WTC11 (cell line): ENCODE measurements at regions not wholly inside any gene's neighbourhood (a gene's known extent, or its start where the extent isn't known, plus 50 kb on each side); places are given as distances from the start of the nearest gene placed in this dataset.

Source experiments
- ATAC-seq: fragments of 200-7000 bp; cut with Tn5 transposase; 2 replicates; pipeline ENCODE4 v1.10.0; 2021; ENCODE audit warnings: mild to moderate bottlenecking, moderate library complexity
- CTCF ChIA-PET: fragments of 300-600 bp; sonication (Branson Sonifier 250); formaldehyde crosslinking; loops from one replicate; lab custom pipeline; 2021; ENCODE audit warnings: antibody characterized with exemption; lab: Charles Lee
- POLR2A ChIA-PET: fragments of 350-600 bp; sonication (Branson Sonifier 250); formaldehyde crosslinking; loops from one replicate; lab custom pipeline; 2021; ENCODE audit warnings: antibody characterized with exemption; lab: Charles Lee
- DNase-seq: peaks from one replicate; pipeline ENCODE4 v3.0.0; 2021; ENCODE audit warnings: low spot score
- H3K27ac Mint-ChIP-seq: 2 replicates; pipeline ENCODE4 v1.8.0; 2021; ENCODE audit warnings: mixed read lengths
- H3K27me3 Mint-ChIP-seq: 2 replicates; pipeline ENCODE4 v1.8.0; 2021; ENCODE audit warnings: low read depth, mild to moderate bottlenecking, moderate library complexity, mixed read lengths
- H3K36me3 Mint-ChIP-seq: 2 replicates; pipeline ENCODE4 v1.8.0; 2021; ENCODE audit warnings: mixed read lengths
- H3K4me1 Mint-ChIP-seq: 2 replicates; pipeline ENCODE4 v1.8.0; 2022; ENCODE audit warnings: mixed read lengths
- H3K4me3 Mint-ChIP-seq: 2 replicates; pipeline ENCODE4 v1.8.0; 2021; ENCODE audit warnings: mild to moderate bottlenecking, moderate library complexity, mixed read lengths
- H3K9me3 Mint-ChIP-seq: 2 replicates; pipeline ENCODE4 v1.8.0; 2021; ENCODE audit warnings: mixed read lengths
- ATF1 ChIP-seq: sonication (generic); formaldehyde crosslinking; IDR thresholded peaks from 2 replicates; pipeline ENCODE4 v1.8.1; 2023; ENCODE audit warnings: mild to moderate bottlenecking, moderate library complexity, missing genetic modification reagents
- EMX1 ChIP-seq: fragments of 250-450 bp; sonication (Bioruptor Pico); IDR thresholded peaks from 2 replicates; pipeline ENCODE4 v1.8.0; 2021; ENCODE audit warnings: mild to moderate bottlenecking
- NR3C1 ChIP-seq: sonication (generic); formaldehyde crosslinking; conservative IDR thresholded peaks from 2 replicates; pipeline ENCODE4 v1.8.1; 2023; ENCODE audit warnings: low read depth, mild to moderate bottlenecking, missing genetic modification reagents
- OVOL2 ChIP-seq: fragments of 250-450 bp; sonication (Bioruptor Pico); IDR thresholded peaks from 2 replicates; pipeline ENCODE4 v1.9.0; 2021; ENCODE audit warnings: mild to moderate bottlenecking, borderline replicate concordance
- TEAD1 ChIP-seq: sonication (generic); formaldehyde crosslinking; IDR thresholded peaks from 2 replicates; pipeline ENCODE4 v1.8.0; 2022; ENCODE audit warnings: mild to moderate bottlenecking, missing genetic modification reagents
- ZNF121 ChIP-seq: sonication (generic); formaldehyde crosslinking; IDR thresholded peaks from 2 replicates; pipeline ENCODE4 v1.8.0; 2023; ENCODE audit warnings: missing genetic modification reagents
- ZNF232 ChIP-seq: sonication (generic); formaldehyde crosslinking; IDR thresholded peaks from 2 replicates; pipeline ENCODE4 v1.8.0; 2022; ENCODE audit warnings: mild to moderate bottlenecking, missing genetic modification reagents
- TF ChIP-seq, protein P1 (sequence below): fragments of 250-450 bp; sonication (Bioruptor Pico); conservative IDR thresholded peaks from 2 replicates; pipeline ENCODE4 v1.9.0; 2021; ENCODE audit warnings: mild to moderate bottlenecking
- TF ChIP-seq, protein P2 (sequence below): sonication (generic); formaldehyde crosslinking; IDR thresholded peaks from 2 replicates; pipeline ENCODE4 v1.8.1; 2023; ENCODE audit warnings: mild to moderate bottlenecking, missing genetic modification reagents, moderate library complexity
- TF ChIP-seq, protein P3 (sequence below): fragments of 250-450 bp; sonication (Bioruptor Pico); IDR thresholded peaks from 2 replicates; pipeline ENCODE4 v1.9.0; 2021; ENCODE audit warnings: mild to moderate bottlenecking
- TF ChIP-seq, protein P4 (sequence below): sonication (generic); formaldehyde crosslinking; IDR thresholded peaks from 2 replicates; pipeline ENCODE4 v1.8.0; 2022; ENCODE audit warnings: mild to moderate bottlenecking, missing genetic modification reagents
- TF ChIP-seq, protein P5 (sequence below): sonication (generic); formaldehyde crosslinking; IDR thresholded peaks from 2 replicates; pipeline ENCODE4 v1.8.1; 2023; ENCODE audit warnings: mild to moderate bottlenecking, missing genetic modification reagents
- TF ChIP-seq, protein P6 (sequence below): sonication (generic); formaldehyde crosslinking; IDR thresholded peaks from 2 replicates; pipeline ENCODE4 v1.8.0; 2022; ENCODE audit warnings: mild to moderate bottlenecking, missing genetic modification reagents
- TF ChIP-seq, protein P7 (sequence below): sonication (generic); formaldehyde crosslinking; conservative IDR thresholded peaks from 2 replicates; pipeline ENCODE4 v1.8.1; 2023; ENCODE audit warnings: mild to moderate bottlenecking, low read depth, missing genetic modification reagents, moderate library complexity
- TF ChIP-seq, protein P8 (sequence below): sonication (generic); formaldehyde crosslinking; IDR thresholded peaks from 2 replicates; pipeline ENCODE4 v1.8.1; 2023; ENCODE audit warnings: mild to moderate bottlenecking, moderate library complexity, missing genetic modification reagents

DNA sequence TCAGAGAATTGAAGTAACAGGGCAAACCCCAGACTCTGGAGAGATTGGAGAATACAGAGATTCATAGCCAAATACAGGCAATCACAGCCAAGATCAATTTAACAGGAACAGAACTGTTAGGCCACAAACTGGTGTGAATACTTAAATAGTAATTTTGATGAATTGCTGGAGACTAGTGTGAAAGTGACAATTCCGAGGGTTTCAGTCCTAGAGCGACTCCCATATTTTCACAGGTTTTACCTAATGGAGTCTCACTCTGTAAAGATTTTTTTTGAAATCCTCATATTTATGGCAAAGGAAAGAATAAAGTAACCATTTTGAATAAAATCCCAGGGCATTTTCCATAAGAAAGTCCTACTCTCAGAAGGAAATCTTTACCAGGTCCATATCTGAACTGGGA lies 135.5 kb downstream of the MMUT start (continued):
- TF ChIP-seq, protein P1, sequence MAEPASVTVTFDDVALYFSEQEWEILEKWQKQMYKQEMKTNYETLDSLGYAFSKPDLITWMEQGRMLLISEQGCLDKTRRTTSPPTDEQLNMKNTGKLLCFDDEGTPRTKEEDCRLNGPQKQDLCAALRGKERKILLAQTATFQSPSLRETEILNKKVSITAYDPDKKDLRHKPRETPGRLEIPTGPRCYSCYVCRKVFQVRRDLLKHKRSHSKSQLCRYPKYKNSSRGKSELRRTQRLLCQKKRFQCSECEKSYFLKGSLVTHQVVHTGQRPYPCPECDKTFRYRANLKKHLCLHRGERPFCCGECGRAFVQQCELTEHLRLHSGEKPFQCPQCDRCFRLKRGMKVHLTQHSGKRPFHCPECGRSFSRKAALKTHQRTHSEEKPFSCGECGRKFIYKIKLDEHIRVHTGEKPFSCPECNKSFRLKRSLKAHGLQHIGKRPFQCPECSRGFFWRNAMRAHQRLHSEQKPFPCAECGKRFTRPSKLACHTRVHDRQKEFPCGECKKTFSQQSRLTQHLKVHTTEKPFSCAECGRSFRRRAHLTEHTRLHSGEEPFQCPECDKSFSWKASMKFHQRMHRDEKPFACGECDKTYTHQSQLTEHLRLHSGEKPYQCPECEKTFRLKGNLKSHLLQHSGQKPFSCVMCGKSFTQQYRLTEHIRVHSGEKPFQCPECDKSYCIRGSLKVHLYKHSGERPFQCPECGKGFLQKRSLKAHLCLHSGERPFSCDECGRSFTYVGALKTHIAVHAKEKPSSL (CRISPR knock-in tag), result no peak
- TF ChIP-seq, protein P2, sequence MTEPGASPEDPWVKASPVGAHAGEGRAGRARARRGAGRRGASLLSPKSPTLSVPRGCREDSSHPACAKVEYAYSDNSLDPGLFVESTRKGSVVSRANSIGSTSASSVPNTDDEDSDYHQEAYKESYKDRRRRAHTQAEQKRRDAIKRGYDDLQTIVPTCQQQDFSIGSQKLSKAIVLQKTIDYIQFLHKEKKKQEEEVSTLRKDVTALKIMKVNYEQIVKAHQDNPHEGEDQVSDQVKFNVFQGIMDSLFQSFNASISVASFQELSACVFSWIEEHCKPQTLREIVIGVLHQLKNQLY, result no peak
- TF ChIP-seq EMX1 (CRISPR knock-in tag), result no peak
- no peak for TF ChIP-seq OVOL2
- TF ChIP-seq ATF1, result no peak
- TF ChIP-seq, protein P3, sequence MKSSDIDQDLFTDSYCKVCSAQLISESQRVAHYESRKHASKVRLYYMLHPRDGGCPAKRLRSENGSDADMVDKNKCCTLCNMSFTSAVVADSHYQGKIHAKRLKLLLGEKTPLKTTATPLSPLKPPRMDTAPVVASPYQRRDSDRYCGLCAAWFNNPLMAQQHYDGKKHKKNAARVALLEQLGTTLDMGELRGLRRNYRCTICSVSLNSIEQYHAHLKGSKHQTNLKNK (CRISPR knock-in tag), result no peak
- TF ChIP-seq ZNF232, result no peak

DNA sequence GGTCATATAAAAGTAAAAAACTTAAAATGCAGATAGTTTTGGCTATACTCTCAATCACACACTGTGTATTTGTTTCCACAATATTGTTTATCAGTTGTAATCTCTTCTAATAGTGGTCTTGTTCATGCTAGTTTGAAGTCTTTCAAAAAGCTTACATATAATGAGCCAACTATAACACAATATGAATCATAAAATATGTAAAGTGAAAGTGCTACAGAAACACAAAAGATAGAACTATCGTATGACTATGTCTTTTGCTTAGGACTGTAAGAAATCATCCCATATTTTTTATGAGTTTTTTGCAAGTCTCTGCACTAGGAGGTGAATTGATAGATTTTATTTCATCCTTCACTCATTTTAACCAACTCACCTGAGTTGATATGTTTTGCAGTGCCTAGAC lies 136.0 kb downstream of the MMUT start:
- Mint-ChIP-seq H3K27me3 (no peaks in the 10 kb centered on the region), H3K4me1 (peaks cover 18% of the 10 kb centered on the region), H3K4me3 (no peak overlapping the region), H3K27ac (no peak overlapping the region), H3K36me3 (peaks cover 3% of the 10 kb centered on the region; the same call in 1 of the 2 replicates), H3K9me3 (peaks cover 20% of the 10 kb centered on the region)
- CTCF ChIA-PET, result no interaction called here
- no peak for DNase-seq
- POLR2A ChIA-PET, result no interaction called here
- TF ChIP-seq, protein P4, sequence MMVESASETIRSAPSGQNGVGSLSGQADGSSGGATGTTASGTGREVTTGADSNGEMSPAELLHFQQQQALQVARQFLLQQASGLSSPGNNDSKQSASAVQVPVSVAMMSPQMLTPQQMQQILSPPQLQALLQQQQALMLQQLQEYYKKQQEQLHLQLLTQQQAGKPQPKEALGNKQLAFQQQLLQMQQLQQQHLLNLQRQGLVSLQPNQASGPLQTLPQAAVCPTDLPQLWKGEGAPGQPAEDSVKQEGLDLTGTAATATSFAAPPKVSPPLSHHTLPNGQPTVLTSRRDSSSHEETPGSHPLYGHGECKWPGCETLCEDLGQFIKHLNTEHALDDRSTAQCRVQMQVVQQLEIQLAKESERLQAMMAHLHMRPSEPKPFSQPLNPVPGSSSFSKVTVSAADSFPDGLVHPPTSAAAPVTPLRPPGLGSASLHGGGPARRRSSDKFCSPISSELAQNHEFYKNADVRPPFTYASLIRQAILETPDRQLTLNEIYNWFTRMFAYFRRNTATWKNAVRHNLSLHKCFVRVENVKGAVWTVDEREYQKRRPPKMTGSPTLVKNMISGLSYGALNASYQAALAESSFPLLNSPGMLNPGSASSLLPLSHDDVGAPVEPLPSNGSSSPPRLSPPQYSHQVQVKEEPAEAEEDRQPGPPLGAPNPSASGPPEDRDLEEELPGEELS, result no peak
- TF ChIP-seq ZNF121, result no peak
- no peak for TF ChIP-seq TEAD1 (CRISPR knock-in tag)
- ATAC-seq, result no peak

DNA sequence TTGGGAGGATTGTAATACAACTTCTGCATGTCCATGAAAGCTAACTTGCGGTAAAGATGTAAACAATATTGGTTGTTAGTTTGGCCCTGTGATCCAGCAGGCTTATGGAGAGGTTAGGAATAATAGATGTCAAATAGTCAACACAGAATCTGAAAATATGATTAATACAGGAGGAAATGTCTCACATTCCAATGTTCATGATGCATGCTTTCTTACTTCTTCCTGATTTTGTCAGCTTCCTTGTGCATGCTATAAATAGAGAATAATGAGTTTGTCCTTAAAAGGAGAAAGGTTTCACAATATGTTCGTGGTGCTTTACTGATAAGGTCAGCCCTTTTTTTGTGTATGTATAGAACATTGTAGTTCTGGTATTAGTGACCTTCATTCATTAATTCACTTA lies 136.7 kb downstream of the MMUT start:
- CTCF ChIA-PET, result no interaction called here
- H3K36me3 Mint-ChIP-seq, result peaks cover 3% of the 10 kb centered on the region; the same call in 1 of the 2 replicates
- no peak for ATAC-seq
- no peak overlapping the region for H3K4me3 Mint-ChIP-seq
- H3K27ac Mint-ChIP-seq, result no peak overlapping the region
- POLR2A ChIA-PET, result no interaction called here
- peaks cover 20% of the 10 kb centered on the region for H3K9me3 Mint-ChIP-seq
- no peaks in the 10 kb centered on the region for H3K27me3 Mint-ChIP-seq
- H3K4me1 Mint-ChIP-seq, result peaks cover 17% of the 10 kb centered on the region
- DNase-seq, result no peak
- TF ChIP-seq, protein P5, sequence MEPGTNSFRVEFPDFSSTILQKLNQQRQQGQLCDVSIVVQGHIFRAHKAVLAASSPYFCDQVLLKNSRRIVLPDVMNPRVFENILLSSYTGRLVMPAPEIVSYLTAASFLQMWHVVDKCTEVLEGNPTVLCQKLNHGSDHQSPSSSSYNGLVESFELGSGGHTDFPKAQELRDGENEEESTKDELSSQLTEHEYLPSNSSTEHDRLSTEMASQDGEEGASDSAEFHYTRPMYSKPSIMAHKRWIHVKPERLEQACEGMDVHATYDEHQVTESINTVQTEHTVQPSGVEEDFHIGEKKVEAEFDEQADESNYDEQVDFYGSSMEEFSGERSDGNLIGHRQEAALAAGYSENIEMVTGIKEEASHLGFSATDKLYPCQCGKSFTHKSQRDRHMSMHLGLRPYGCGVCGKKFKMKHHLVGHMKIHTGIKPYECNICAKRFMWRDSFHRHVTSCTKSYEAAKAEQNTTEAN, result no peak
- TF ChIP-seq ZNF121 (no peak), NR3C1 (CRISPR knock-in tag) (no peak)
- TF ChIP-seq, protein P6, sequence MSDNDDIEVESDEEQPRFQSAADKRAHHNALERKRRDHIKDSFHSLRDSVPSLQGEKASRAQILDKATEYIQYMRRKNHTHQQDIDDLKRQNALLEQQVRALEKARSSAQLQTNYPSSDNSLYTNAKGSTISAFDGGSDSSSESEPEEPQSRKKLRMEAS (CRISPR knock-in tag), result no peak
- TF ChIP-seq, protein P7, sequence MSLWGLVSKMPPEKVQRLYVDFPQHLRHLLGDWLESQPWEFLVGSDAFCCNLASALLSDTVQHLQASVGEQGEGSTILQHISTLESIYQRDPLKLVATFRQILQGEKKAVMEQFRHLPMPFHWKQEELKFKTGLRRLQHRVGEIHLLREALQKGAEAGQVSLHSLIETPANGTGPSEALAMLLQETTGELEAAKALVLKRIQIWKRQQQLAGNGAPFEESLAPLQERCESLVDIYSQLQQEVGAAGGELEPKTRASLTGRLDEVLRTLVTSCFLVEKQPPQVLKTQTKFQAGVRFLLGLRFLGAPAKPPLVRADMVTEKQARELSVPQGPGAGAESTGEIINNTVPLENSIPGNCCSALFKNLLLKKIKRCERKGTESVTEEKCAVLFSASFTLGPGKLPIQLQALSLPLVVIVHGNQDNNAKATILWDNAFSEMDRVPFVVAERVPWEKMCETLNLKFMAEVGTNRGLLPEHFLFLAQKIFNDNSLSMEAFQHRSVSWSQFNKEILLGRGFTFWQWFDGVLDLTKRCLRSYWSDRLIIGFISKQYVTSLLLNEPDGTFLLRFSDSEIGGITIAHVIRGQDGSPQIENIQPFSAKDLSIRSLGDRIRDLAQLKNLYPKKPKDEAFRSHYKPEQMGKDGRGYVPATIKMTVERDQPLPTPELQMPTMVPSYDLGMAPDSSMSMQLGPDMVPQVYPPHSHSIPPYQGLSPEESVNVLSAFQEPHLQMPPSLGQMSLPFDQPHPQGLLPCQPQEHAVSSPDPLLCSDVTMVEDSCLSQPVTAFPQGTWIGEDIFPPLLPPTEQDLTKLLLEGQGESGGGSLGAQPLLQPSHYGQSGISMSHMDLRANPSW (CRISPR knock-in tag), result no peak
- TF ChIP-seq, protein P8, sequence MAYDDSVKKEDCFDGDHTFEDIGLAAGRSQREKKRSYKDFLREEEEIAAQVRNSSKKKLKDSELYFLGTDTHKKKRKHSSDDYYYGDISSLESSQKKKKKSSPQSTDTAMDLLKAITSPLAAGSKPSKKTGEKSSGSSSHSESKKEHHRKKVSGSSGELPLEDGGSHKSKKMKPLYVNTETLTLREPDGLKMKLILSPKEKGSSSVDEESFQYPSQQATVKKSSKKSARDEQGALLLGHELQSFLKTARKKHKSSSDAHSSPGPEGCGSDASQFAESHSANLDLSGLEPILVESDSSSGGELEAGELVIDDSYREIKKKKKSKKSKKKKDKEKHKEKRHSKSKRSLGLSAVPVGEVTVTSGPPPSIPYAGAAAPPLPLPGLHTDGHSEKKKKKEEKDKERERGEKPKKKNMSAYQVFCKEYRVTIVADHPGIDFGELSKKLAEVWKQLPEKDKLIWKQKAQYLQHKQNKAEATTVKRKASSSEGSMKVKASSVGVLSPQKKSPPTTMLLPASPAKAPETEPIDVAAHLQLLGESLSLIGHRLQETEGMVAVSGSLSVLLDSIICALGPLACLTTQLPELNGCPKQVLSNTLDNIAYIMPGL (CRISPR knock-in tag), result no peak
